HEK293 (cell line): ENCODE measurements at regions not wholly inside any gene's neighbourhood (a gene's known extent, or its start where the extent isn't known, plus 50 kb on each side); places are given as distances from the start of the nearest gene placed in this dataset.

Source experiments
- CTCF ChIA-PET: fragments of 350-600 bp; formaldehyde crosslinking; extraction: SDS; loops from one replicate; lab custom pipeline; 2021; ENCODE audit warnings: antibody characterized with exemption; lab: Yijun Ruan, JAX
- POLR2A ChIA-PET: fragments of 300-600 bp; formaldehyde crosslinking; extraction: SDS; loops from one replicate; lab custom pipeline; 2020; ENCODE audit warnings: antibody characterized with exemption, inconsistent platforms; lab: Yijun Ruan, JAX
- H3K27ac ChIP-seq: fragments of 200-500 bp; sonication (Bioruptor generic); 2 replicates; pipeline ENCODE4 v1.5.1; 2014; ENCODE audit warnings: low read depth, low read length, control low read depth, inconsistent platforms; ENCODE audit errors: extremely low read depth
- H3K36me3 ChIP-seq, 2 experiments: fragments of 200-500 bp in 1 of 2; sonication (Bioruptor generic) in 1 of 2; 1 replicate in 1 of 2; 2 replicates in 1 of 2; pipeline ENCODE4 v1.5.1; 2014 to 2017; ENCODE audit warnings: inconsistent platforms in 2 of 2, low read length in 2 of 2; ENCODE audit not compliant: control insufficient read depth in 2 of 2, insufficient read depth in 1 of 2
- H3K4me1 ChIP-seq: fragments of 200-500 bp; sonication (Bioruptor generic); 2 replicates; pipeline ENCODE4 v1.5.1; 2014; ENCODE audit warnings: mild to moderate bottlenecking, low read length, inconsistent platforms; ENCODE audit not compliant: control insufficient read depth, insufficient read depth
- H3K4me3 ChIP-seq: 2 replicates; pipeline ENCODE4 v1.5.1; 2011; ENCODE audit warnings: low read depth, mild to moderate bottlenecking, control low read depth, low read length, moderate library complexity
- H3K9me3 ChIP-seq: fragments of 200-500 bp; sonication (Bioruptor generic); 2 replicates; pipeline ENCODE4 v1.5.1; 2014; ENCODE audit warnings: low read depth, low read length, inconsistent platforms; ENCODE audit not compliant: control insufficient read depth, insufficient read depth
- CTCF ChIP-seq: fragments of 450-650 bp; formaldehyde crosslinking; IDR thresholded peaks from 2 replicates; pipeline ENCODE4 v1.5.1; 2016; ENCODE audit warnings: missing biosample characterization, missing genetic modification characterization
- IKZF3 ChIP-seq: fragments of 450-650 bp; IDR thresholded peaks from 2 replicates; pipeline ENCODE4 v1.5.0; 2018; ENCODE audit warnings: missing biosample characterization, mild to moderate bottlenecking, missing genetic modification characterization, moderate library complexity
- INSM2 ChIP-seq: fragments of 450-650 bp; formaldehyde crosslinking; IDR thresholded peaks from 2 replicates; pipeline ENCODE4 v1.5.1; 2016; ENCODE audit warnings: missing biosample characterization, missing genetic modification characterization
- KLF8 ChIP-seq: fragments of 450-650 bp; formaldehyde crosslinking; IDR thresholded peaks from 2 replicates; pipeline ENCODE4 v1.5.1; 2016; ENCODE audit warnings: missing biosample characterization, missing genetic modification characterization
- REPIN1 ChIP-seq: fragments of 450-650 bp; formaldehyde crosslinking; IDR thresholded peaks from 2 replicates; pipeline ENCODE4 v1.5.1; 2017; ENCODE audit warnings: missing biosample characterization, missing genetic modification characterization, low read depth
- SETDB1 ChIP-seq: IDR thresholded peaks from one replicate; pipeline ENCODE4 v1.6.1; 2017; ENCODE audit warnings: mild to moderate bottlenecking, low read length, moderate library complexity, mixed read lengths; ENCODE audit not compliant: insufficient read length
- TRIM28 ChIP-seq: IDR thresholded peaks from 2 replicates; pipeline ENCODE4 v1.6.1; 2011; ENCODE audit warnings: low read length, control low read depth, borderline replicate concordance
- ZBTB10 ChIP-seq: fragments of 450-650 bp; formaldehyde crosslinking; IDR thresholded peaks from 2 replicates; pipeline ENCODE4 v1.5.1; 2016; ENCODE audit warnings: missing biosample characterization, missing genetic modification characterization
- ZNF18 ChIP-seq: fragments of 450-650 bp; formaldehyde crosslinking; IDR thresholded peaks from 2 replicates; pipeline ENCODE4 v1.5.1; 2016; ENCODE audit warnings: missing biosample characterization, missing genetic modification characterization
- ZNF202 ChIP-seq: fragments of 450-650 bp; formaldehyde crosslinking; IDR thresholded peaks from 2 replicates; pipeline ENCODE4 v1.5.1; 2016; ENCODE audit warnings: missing biosample characterization, missing genetic modification characterization, borderline replicate concordance
- ZNF354C ChIP-seq: fragments of 450-650 bp; formaldehyde crosslinking; IDR thresholded peaks from 2 replicates; pipeline ENCODE4 v1.5.1; 2016; ENCODE audit warnings: missing biosample characterization, missing genetic modification characterization, low read depth, borderline replicate concordance
- ZNF473 ChIP-seq: fragments of 450-650 bp; formaldehyde crosslinking; IDR thresholded peaks from 2 replicates; pipeline ENCODE4 v1.5.1; 2017; ENCODE audit warnings: missing biosample characterization, missing genetic modification characterization
- ZNF501 ChIP-seq: fragments of 450-650 bp; formaldehyde crosslinking; IDR thresholded peaks from 2 replicates; pipeline ENCODE4 v1.5.1; 2016; ENCODE audit warnings: missing biosample characterization, missing genetic modification characterization
- ZNF548 ChIP-seq: fragments of 450-650 bp; formaldehyde crosslinking; IDR thresholded peaks from 2 replicates; pipeline ENCODE4 v1.5.1; 2016; ENCODE audit warnings: missing biosample characterization, missing genetic modification characterization
- ZNF658 ChIP-seq: fragments of 450-650 bp; formaldehyde crosslinking; IDR thresholded peaks from 2 replicates; pipeline ENCODE4; 2016; ENCODE audit warnings: missing biosample characterization, missing genetic modification characterization
- ZNF830 ChIP-seq: fragments of 450-650 bp; IDR thresholded peaks from 2 replicates; pipeline ENCODE4 v1.5.0; 2018; ENCODE audit warnings: missing biosample characterization, missing genetic modification characterization, low read depth, mild to moderate bottlenecking, moderate library complexity
- ZNF843 ChIP-seq: fragments of 450-650 bp; formaldehyde crosslinking; IDR thresholded peaks from 2 replicates; pipeline ENCODE4 v1.5.1; 2016; ENCODE audit warnings: missing biosample characterization, missing genetic modification characterization

GRCh38 chr3:147540921-147541320, 131.8 kb downstream of the ZIC1 start:
- Histone ChIP-seq H3K27ac (no peak overlapping the region), H3K36me3 (no peaks in the 10 kb centered on the region), H3K9me3 (no peaks in the 10 kb centered on the region), H3K4me1 (no peaks in the 10 kb centered on the region), H3K4me3 (no peak overlapping the region)
- no peak for TF ChIP-seq ZBTB10
- TF ChIP-seq CTCF (tag by site-specific recombination): no peak
- no peak for TF ChIP-seq IKZF3
- TF ChIP-seq ZNF202: no peak
- TF ChIP-seq TRIM28: peak; percentile 41; the same call in 1 of the 2 replicates
- no peak for TF ChIP-seq ZNF473 (tag by site-specific recombination)
- TF ChIP-seq ZNF501 (tag by site-specific recombination): no peak
- no peak for TF ChIP-seq ZNF354C (tag by site-specific recombination)
- no peak for TF ChIP-seq ZNF658
- no peak for TF ChIP-seq KLF8 (tag by site-specific recombination)
- TF ChIP-seq ZNF548: no peak
- TF ChIP-seq ZNF830 (tag by site-specific recombination): no peak
- no peak for TF ChIP-seq INSM2 (tag by site-specific recombination)
- peak; percentile 75 for TF ChIP-seq SETDB1
- TF ChIP-seq ZNF18 (tag by site-specific recombination): no peak
- CTCF ChIA-PET: no interaction called here
- POLR2A ChIA-PET: no interaction called here

- TF ChIP-seq REPIN1 (tag by site-specific recombination) (no peak), ZNF843 (tag by site-specific recombination) (no peak)
- Histone ChIP-seq H3K4me1 (no peaks in the 10 kb centered on the region), H3K36me3 (no peaks in the 10 kb centered on the region), H3K9me3 (no peaks in the 10 kb centered on the region), H3K27ac (no peak overlapping the region), H3K4me3 (no peak overlapping the region)
- POLR2A ChIA-PET: no interaction called here
- CTCF ChIA-PET: no interaction called here
Observed at GRCh38 chr3:147544290-147544689, 135.1 kb downstream of the ZIC1 start.
